ENCODE measurements at regions not wholly inside any gene's neighbourhood (a gene's known extent, or its start where the extent isn't known, plus 50 kb on each side); places are given as distances from the start of the nearest gene placed in this dataset.
"Not testable (repeated sequence)": the region's sequence is repeated elsewhere in the genome, so short reads cannot be mapped to it uniquely, and the experiment has no call there.

DNA sequence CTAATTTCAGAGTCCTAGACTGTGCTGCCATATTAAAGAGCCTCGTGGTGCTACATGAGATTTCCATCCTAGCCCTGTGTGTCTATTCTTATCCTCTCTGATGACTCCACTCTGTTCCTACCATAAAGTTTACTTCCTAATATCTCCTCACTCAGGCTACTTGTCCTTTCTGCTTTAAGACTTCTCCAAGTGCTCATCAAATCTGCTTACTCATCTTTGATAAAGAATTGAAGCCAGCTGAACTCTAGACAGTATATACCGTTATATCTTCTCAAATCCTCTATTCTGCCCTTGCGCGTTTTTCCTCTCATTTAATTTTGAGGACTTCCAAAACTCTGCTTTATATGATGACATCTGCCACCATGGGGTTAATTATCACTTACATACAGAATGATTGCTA, 539.5 kb downstream of the HAPSTR1 start:
- H3K36me3 Mint-ChIP-seq: no peaks in the 10 kb centered on the region

DNA sequence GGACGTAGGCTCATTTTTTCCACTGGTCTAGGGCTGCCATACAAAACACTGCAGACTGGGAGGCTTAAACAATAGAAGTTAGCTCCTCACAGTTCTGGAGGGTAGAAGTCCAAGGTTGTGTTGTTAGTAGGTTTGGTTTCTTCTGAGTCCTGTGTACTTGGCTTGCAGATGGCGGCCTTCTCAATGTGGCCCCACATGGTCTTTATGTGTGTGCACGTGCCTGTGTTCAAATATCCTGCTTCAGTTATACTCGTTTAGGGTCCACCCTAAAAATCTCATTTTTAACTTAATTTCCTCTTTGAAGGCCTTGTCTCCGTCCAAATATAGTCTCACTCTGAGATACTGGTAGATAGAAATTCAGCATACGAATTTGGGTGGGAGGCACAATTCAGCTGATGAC, 542.4 kb downstream of the HAPSTR1 start:
- DNase-seq (no peak), ATAC-seq (ENCODE audit: low read depth in 2 of 2) (no peak)
- Histone ChIP-seq H3K27ac (ENCODE audit: insufficient read depth, low read length, poor library complexity, severe bottlenecking) (no peak overlapping the region), H3K36me3 (ENCODE audit: control insufficient read depth, insufficient read depth, low read length) (no peaks in the 10 kb centered on the region), H3K4me1 (ENCODE audit: control insufficient read depth, insufficient read depth, low read length, poor library complexity, severe bottlenecking) (no peaks in the 10 kb centered on the region), H3K27me3 (ENCODE audit: control insufficient read depth, insufficient read depth, low read length) (no peaks in the 10 kb centered on the region), H3K9me3 (ENCODE audit: control insufficient read depth in 2 of 2, low read length in 2 of 2) (peaks cover 0 to 8% of the 10 kb centered on the region in 2 experiments), H3K4me3 (ENCODE audit: low read depth, low read length) (no peak overlapping the region)
- Mint-ChIP-seq H3K4me3 (no peak overlapping the region), H3K9me3 (peaks cover 0 to 8% (median 3%) of the 10 kb centered on the region in 7 donors), H3K27me3 (no peaks in the 10 kb centered on the region), H3K27ac (no peak overlapping the region), H3K4me1 (no peaks in the 10 kb centered on the region), H3K36me3 (no peaks in the 10 kb centered on the region)

More for the DNA sequence above, 539.5 kb downstream of the HAPSTR1 start:
- H3K9me3 Mint-ChIP-seq: peaks cover 0 to 7% (median 3%) of the 10 kb centered on the region in 7 donors
- H3K27me3 Mint-ChIP-seq: no peaks in the 10 kb centered on the region
- Histone ChIP-seq H3K27me3 (ENCODE audit: control insufficient read depth, insufficient read depth, low read length) (no peaks in the 10 kb centered on the region), H3K4me3 (ENCODE audit: low read depth, low read length) (no peak overlapping the region), H3K9me3 (ENCODE audit: control insufficient read depth in 2 of 2, low read length in 2 of 2) (peaks cover 0 to 8% of the 10 kb centered on the region in 2 experiments), H3K27ac (ENCODE audit: insufficient read depth, low read length, poor library complexity, severe bottlenecking) (no peak overlapping the region), H3K36me3 (ENCODE audit: control insufficient read depth, insufficient read depth, low read length) (no peaks in the 10 kb centered on the region), H3K4me1 (ENCODE audit: control insufficient read depth, insufficient read depth, low read length, poor library complexity, severe bottlenecking) (no peaks in the 10 kb centered on the region)
- no peak overlapping the region for H3K27ac Mint-ChIP-seq
- DNase-seq (no peak), ATAC-seq (ENCODE audit: low read depth in 2 of 2) (no peak)
- H3K4me3 Mint-ChIP-seq: peak overlapping the region in 1 of 4 donors; percentile 8
- H3K4me1 Mint-ChIP-seq: no peaks in the 10 kb centered on the region

DNA sequence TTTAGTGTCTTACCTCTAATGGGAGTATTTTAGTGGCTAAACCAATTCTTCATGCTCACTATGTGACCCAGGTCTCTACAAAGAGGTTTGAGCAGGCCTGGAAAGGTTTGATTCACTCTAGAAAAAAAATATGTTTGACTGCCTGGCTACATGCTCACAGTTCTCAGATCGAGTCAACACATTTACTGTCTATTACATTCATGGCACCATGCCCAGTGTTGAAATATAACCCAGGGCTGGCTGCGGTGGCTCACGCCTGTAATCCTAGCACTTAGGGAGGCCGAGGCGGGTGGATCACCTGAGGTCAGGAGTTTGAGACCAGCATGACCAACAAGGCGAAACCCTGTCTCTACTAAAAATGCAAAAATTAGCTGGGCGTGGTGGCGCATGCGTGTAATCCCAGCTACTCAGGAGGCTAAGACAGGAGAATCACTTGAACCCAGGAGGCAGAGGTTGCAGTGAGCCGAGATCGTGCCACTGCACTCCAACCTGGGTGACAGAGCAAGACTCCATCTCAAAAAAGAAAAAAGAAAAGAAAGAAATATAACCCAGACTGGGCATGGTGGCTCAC, 543.8 kb downstream of the HAPSTR1 start:
- not testable (repeated sequence) for ATAC-seq (ENCODE audit: low read depth in 2 of 2); H3K27me3 Mint-ChIP-seq; H3K9me3 Mint-ChIP-seq

DNA sequence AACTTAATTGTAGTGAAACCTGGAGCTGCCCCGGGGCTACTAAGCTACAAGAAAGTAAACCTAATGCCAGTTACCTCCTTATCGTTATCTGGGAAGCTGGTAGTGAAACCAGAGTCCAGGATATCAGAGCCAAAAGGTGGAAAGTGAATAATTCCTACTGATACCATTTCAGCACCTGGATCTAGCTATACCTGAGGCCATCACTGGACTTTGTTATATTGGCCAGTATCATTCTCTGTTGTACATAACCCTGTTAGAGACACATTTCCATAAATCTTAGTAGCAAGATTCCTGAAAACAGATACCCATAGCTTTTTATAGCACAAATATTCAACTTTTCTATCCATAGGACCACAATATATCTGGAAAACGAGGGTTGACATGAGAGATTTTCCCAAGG, 538.0 kb downstream of the GRIN2A start:
- H3K27me3 Mint-ChIP-seq: peaks cover 4% of the 10 kb centered on the region
- no peaks in the 10 kb centered on the region for H3K4me1 Mint-ChIP-seq
- H3K27ac Mint-ChIP-seq: no peak overlapping the region

More for the DNA sequence above, 543.8 kb downstream of the HAPSTR1 start:
- H3K36me3 ChIP-seq (ENCODE audit: control insufficient read depth, insufficient read depth, low read length); H3K4me3 Mint-ChIP-seq; H3K9me3 ChIP-seq (ENCODE audit: control insufficient read depth in 2 of 2, low read length in 2 of 2); DNase-seq; H3K4me1 ChIP-seq (ENCODE audit: control insufficient read depth, insufficient read depth, low read length, poor library complexity, severe bottlenecking); H3K36me3 Mint-ChIP-seq; H3K27ac ChIP-seq (ENCODE audit: insufficient read depth, low read length, poor library complexity, severe bottlenecking); H3K4me3 ChIP-seq (ENCODE audit: low read depth, low read length); H3K27ac Mint-ChIP-seq; H3K27me3 ChIP-seq (ENCODE audit: control insufficient read depth, insufficient read depth, low read length); H3K4me1 Mint-ChIP-seq: not testable (repeated sequence)

DNA sequence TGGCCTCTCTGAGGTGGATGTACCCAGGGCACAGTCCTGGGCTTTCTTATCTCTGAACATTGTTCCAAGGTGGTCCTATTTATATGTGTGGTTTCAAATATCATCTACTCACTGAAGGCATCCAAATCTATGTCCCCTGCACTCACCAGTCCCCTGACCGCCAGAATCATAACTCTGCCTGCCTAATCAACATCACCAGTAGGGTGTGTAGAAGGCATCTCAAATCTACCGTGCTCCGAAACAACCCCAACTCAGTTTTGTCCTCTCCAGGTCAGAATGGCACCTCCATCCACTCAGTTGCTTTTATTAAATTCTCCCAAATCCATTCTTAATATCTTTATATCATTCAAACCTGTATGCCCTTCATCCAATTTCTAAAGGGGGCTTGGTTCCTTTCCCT, 536.3 kb downstream of the GRIN2A start:
- peaks cover 4% of the 10 kb centered on the region for H3K27me3 Mint-ChIP-seq
- Histone ChIP-seq H3K4me3 (ENCODE audit: low read depth, low read length) (no peak overlapping the region), H3K27ac (ENCODE audit: insufficient read depth, low read length, poor library complexity, severe bottlenecking) (no peak overlapping the region), H3K9me3 (ENCODE audit: control insufficient read depth in 2 of 2, low read length in 2 of 2) (no peaks in the 10 kb centered on the region), H3K4me1 (ENCODE audit: control insufficient read depth, insufficient read depth, low read length, poor library complexity, severe bottlenecking) (no peaks in the 10 kb centered on the region), H3K27me3 (ENCODE audit: control insufficient read depth, insufficient read depth, low read length) (no peaks in the 10 kb centered on the region), H3K36me3 (ENCODE audit: control insufficient read depth, insufficient read depth, low read length) (no peaks in the 10 kb centered on the region)
- no peak for ATAC-seq (ENCODE audit: low read depth in 2 of 2)
- no peaks in the 10 kb centered on the region for H3K4me1 Mint-ChIP-seq
- no peak for DNase-seq
- no peaks in the 10 kb centered on the region for H3K36me3 Mint-ChIP-seq
- H3K9me3 Mint-ChIP-seq: peaks cover 0 to 4% (median 0%) of the 10 kb centered on the region in 7 donors
- H3K27ac Mint-ChIP-seq: no peak overlapping the region
- H3K4me3 Mint-ChIP-seq: no peak overlapping the region

More for the DNA sequence above, 538.0 kb downstream of the GRIN2A start:
- no peak for DNase-seq
- Mint-ChIP-seq H3K36me3 (no peaks in the 10 kb centered on the region), H3K4me3 (no peak overlapping the region), H3K9me3 (peaks cover 0 to 4% (median 0%) of the 10 kb centered on the region in 7 donors)
- Histone ChIP-seq H3K36me3 (ENCODE audit: control insufficient read depth, insufficient read depth, low read length) (no peaks in the 10 kb centered on the region), H3K4me3 (ENCODE audit: low read depth, low read length) (no peak overlapping the region), H3K9me3 (ENCODE audit: control insufficient read depth in 2 of 2, low read length in 2 of 2) (no peaks in the 10 kb centered on the region), H3K27ac (ENCODE audit: insufficient read depth, low read length, poor library complexity, severe bottlenecking) (no peak overlapping the region), H3K4me1 (ENCODE audit: control insufficient read depth, insufficient read depth, low read length, poor library complexity, severe bottlenecking) (no peaks in the 10 kb centered on the region), H3K27me3 (ENCODE audit: control insufficient read depth, insufficient read depth, low read length) (no peaks in the 10 kb centered on the region)
- ATAC-seq (ENCODE audit: low read depth in 2 of 2): no peak

DNA sequence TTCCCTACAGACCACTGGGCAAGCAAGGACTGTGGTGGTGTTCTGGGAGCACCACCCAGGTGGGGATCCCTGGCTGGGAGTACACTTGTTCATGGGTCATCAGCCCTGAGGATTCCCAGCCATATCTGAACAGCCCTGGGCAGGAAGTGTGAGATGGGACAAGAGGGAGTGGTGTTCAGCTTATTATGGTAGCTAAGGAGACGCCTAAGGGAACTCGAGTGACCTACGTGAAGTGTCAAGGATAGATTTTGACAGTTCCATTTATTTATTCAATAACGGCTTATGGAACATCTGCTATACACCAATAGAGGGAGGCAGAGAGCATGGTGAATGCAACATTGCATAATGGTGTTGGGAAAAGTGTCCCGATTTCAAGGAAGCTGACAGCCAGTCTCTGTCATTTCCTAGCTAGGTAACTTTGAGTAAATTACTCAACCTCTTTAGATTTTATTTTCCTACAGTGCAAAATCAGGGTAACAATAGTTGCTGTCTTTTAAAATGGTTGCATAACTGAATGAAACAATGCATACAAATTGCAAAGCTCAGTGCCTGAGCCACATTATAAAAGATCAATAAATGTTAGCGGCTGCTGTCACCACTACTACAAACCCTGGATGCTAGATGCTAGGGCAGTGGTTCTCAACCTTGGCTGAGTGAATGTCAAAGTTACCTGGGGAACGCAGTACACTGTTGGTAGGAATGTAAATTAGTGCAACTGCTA, 534.1 kb downstream of the GRIN2A start:
- no peaks in the 10 kb centered on the region for H3K4me1 ChIP-seq (ENCODE audit: control insufficient read depth, insufficient read depth, low read length, poor library complexity, severe bottlenecking)
- H3K27ac ChIP-seq (ENCODE audit: insufficient read depth, low read length, poor library complexity, severe bottlenecking): no peak overlapping the region
- Mint-ChIP-seq H3K27ac (no peak overlapping the region), H3K4me1 (no peaks in the 10 kb centered on the region), H3K4me3 (no peak overlapping the region), H3K9me3 (peaks cover 0 to 6% (median 0%) of the 10 kb centered on the region in 7 donors), H3K36me3 (no peaks in the 10 kb centered on the region), H3K27me3 (no peaks in the 10 kb centered on the region)
- DNase-seq: no peak
- no peaks in the 10 kb centered on the region for H3K27me3 ChIP-seq (ENCODE audit: control insufficient read depth, insufficient read depth, low read length)
- no peaks in the 10 kb centered on the region for H3K36me3 ChIP-seq (ENCODE audit: control insufficient read depth, insufficient read depth, low read length)
- no peak overlapping the region for H3K4me3 ChIP-seq (ENCODE audit: low read depth, low read length)
- no peaks in the 10 kb centered on the region for H3K9me3 ChIP-seq (ENCODE audit: control insufficient read depth in 2 of 2, low read length in 2 of 2)
- no peak for ATAC-seq (ENCODE audit: low read depth in 2 of 2)

DNA sequence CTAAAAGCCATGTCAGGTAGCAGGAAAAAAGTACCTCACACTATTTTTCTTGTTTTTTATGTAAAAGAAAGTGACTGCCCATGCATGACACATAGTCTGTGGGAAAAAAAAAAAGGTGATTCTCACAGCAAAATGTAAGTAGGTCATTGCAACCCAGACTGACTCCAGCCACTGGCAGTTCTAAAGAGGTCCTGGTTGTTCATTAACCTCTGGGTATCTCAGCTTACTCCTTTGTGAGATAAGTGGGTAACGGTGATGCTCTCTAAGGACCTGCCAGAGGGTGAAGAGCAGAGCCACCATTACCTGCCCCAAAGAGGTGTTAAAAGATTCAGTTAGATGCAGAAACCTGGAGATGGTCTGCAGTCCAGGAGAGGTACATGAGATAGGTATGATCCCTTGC, 531.9 kb downstream of the GRIN2A start:
- no peak for DNase-seq
- Histone ChIP-seq H3K4me1 (ENCODE audit: control insufficient read depth, insufficient read depth, low read length, poor library complexity, severe bottlenecking) (no peaks in the 10 kb centered on the region), H3K27ac (ENCODE audit: insufficient read depth, low read length, poor library complexity, severe bottlenecking) (no peak overlapping the region)

DNA sequence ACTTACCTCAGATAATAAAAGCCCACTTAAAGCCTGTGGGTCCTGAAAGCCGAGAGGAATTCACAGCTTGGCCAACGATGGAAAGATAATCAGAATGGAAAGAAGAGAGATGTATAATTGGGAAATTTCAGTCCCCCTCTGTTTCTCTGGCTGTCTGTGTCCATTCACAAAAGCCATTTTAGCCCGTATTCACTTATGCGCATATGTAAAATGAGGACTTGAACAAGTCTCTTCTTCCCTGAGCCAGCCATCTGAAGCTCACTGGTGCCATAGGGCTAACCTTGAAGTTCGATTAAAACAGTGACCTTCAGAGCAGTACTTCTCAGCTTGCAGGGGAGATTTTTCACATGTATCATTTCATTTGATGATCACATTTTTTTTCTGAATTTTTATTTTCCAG, 527.2 kb downstream of the GRIN2A start:
- H3K36me3 ChIP-seq (ENCODE audit: control insufficient read depth, insufficient read depth, low read length): no peaks in the 10 kb centered on the region
- no peaks in the 10 kb centered on the region for H3K36me3 Mint-ChIP-seq
- H3K27me3 ChIP-seq (ENCODE audit: control insufficient read depth, insufficient read depth, low read length): no peaks in the 10 kb centered on the region
- no peaks in the 10 kb centered on the region for H3K4me1 Mint-ChIP-seq
- no peak overlapping the region for H3K27ac Mint-ChIP-seq
- H3K27ac ChIP-seq (ENCODE audit: insufficient read depth, low read length, poor library complexity, severe bottlenecking): no peak overlapping the region
- H3K9me3 Mint-ChIP-seq: peaks cover 0 to 5% (median 2%) of the 10 kb centered on the region in 7 donors
- H3K4me3 Mint-ChIP-seq: no peak overlapping the region
- DNase-seq (no peak), ATAC-seq (ENCODE audit: low read depth in 2 of 2) (no peak)
- H3K9me3 ChIP-seq (ENCODE audit: control insufficient read depth in 2 of 2, low read length in 2 of 2): no peaks in the 10 kb centered on the region
- no peaks in the 10 kb centered on the region for H3K27me3 Mint-ChIP-seq
- H3K4me3 ChIP-seq (ENCODE audit: low read depth, low read length): no peak overlapping the region
- no peaks in the 10 kb centered on the region for H3K4me1 ChIP-seq (ENCODE audit: control insufficient read depth, insufficient read depth, low read length, poor library complexity, severe bottlenecking)

More for the DNA sequence above, 531.9 kb downstream of the GRIN2A start:
- Mint-ChIP-seq H3K27me3 (no peaks in the 10 kb centered on the region), H3K36me3 (no peaks in the 10 kb centered on the region), H3K9me3 (peaks cover 0 to 3% (median 0%) of the 10 kb centered on the region in 7 donors), H3K4me1 (no peaks in the 10 kb centered on the region), H3K4me3 (no peak overlapping the region), H3K27ac (no peak overlapping the region)
- Histone ChIP-seq H3K4me3 (ENCODE audit: low read depth, low read length) (no peak overlapping the region), H3K27me3 (ENCODE audit: control insufficient read depth, insufficient read depth, low read length) (no peaks in the 10 kb centered on the region), H3K36me3 (ENCODE audit: control insufficient read depth, insufficient read depth, low read length) (no peaks in the 10 kb centered on the region), H3K9me3 (ENCODE audit: control insufficient read depth in 2 of 2, low read length in 2 of 2) (no peaks in the 10 kb centered on the region)
- ATAC-seq (ENCODE audit: low read depth in 2 of 2): no peak
